IPS-18c (cell line): ENCODE measurements at regions not wholly inside any gene's neighbourhood (a gene's known extent, or its start where the extent isn't known, plus 50 kb on each side); places are given as distances from the start of the nearest gene placed in this dataset.
A peak's percentile ranks its signal among the peaks of the same experiment; 100 is the strongest.
"Not testable (repeated sequence)": the region's sequence is repeated elsewhere in the genome, so short reads cannot be mapped to it uniquely, and the experiment has no call there.

ENCODE experiments used
- H3K4me3 ChIP-seq: 2 replicates; pipeline ENCODE4 v1.7.0; 2013; ENCODE audit warnings: low read depth, mild to moderate bottlenecking, low read length, moderate library complexity; ENCODE audit not compliant: insufficient read depth
- H3K9me3 ChIP-seq: one replicate; pipeline ENCODE4 v1.6.1; 2013; ENCODE audit warnings: mild to moderate bottlenecking, low read length, moderate library complexity; ENCODE audit not compliant: control insufficient read depth, insufficient read depth

DNA sequence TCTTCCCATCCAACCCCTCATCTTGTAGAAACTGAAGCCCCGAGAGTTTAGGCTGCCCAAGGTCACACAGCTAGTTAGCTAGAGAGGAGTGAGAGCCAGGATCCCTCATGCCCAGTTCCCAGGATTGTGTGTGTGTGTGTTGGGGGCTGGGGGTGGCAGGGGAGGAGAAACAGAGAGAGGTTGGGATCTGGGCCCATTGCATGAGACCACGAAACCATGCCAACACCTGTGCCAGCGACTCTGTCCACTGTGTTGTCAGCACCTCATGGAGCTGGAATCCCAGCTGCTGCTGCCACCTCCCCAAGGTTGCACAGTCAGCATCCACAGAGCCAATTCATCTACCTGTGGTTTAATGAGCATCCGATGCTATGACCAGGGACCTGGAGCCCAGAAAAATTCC lies 115.4 kb upstream of the ZC3H12A start:
- no peaks in the 10 kb centered on the region for H3K9me3 ChIP-seq
- H3K4me3 ChIP-seq = no peak overlapping the region; the same call in 1 of the 2 replicates

DNA sequence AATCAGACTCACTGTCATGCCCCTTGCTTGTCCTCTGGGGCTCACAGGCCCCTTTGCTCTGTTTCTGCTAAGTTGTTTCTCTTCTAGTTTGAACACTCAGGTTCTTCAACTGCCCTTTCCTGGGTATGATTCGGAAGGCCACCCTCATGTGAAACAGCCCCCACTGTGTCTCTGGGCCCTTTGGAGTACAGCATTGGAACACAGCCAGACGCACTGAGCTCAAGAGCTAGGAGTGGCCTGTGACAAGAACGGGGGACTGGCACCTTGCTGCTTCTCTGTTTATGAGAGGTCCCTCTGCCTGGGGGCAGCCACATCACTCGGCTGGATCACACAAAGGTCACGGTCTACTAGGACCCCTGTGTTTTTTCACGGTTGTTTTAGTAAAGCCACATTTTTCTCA lies 114.4 kb upstream of the ZC3H12A start:
- Histone ChIP-seq H3K4me3 (no peak overlapping the region), H3K9me3 (no peaks in the 10 kb centered on the region)

DNA sequence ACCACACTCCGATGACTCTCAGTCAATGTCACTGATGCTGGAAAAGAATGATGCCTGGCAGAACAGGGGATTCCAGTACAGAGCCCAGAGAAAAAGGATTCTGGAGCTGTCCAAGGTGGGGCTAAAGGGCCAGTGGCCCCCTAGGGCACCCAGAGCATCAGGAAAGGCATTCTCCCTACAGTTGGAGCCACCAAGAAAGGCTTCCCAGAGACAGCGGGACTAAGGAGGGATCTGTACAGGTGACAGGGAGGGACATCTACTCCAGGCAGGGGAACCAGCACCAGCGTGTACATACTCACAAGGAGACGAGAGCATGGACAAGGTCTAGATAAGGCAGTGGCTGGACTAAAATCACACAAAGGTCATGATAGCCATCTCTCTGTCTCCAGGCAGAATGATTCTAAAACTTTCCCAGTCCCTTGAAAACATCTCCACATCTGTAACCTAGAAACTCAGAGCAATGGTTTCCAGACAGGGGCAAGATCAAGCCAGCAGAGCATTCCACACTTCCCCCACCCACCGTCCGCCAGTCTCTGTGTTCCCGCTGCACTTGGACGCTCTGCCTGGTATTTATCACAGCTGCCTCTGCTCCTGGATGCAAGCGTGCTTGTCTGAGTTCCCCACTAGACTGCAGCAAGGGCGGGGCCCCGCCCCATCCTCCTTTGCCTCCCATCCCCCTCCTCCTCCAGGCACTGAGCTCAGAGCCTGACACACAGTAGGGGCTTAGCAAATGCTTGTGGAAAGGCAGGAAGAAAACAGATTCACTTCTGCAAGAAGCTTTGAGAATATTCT lies 111.6 kb upstream of the ZC3H12A start:
- no peak overlapping the region; the same call in 1 of the 2 replicates for H3K4me3 ChIP-seq
- H3K9me3 ChIP-seq = no peaks in the 10 kb centered on the region

DNA sequence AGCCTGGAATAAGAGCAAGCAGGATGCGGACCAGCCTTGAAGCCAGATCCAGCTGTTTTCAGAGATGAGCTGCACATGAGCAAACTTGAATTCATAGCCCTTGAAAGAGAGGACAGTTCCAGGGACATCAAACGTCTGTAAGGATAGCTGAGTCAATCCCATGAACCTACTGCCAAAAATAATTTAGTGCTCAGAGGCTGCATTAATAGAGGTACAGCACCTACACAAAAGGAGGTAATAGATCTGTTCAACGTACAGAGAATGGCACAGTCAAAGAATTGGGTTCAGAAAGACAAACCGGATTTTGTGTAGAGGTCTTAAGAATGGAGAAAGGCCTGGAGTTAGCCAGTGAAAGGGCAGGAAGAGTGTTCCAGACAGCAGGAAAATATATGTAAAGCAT lies 110.8 kb upstream of the ZC3H12A start:
- Histone ChIP-seq H3K9me3 (peaks cover 2% of the 10 kb centered on the region), H3K4me3 (no peak overlapping the region)

DNA sequence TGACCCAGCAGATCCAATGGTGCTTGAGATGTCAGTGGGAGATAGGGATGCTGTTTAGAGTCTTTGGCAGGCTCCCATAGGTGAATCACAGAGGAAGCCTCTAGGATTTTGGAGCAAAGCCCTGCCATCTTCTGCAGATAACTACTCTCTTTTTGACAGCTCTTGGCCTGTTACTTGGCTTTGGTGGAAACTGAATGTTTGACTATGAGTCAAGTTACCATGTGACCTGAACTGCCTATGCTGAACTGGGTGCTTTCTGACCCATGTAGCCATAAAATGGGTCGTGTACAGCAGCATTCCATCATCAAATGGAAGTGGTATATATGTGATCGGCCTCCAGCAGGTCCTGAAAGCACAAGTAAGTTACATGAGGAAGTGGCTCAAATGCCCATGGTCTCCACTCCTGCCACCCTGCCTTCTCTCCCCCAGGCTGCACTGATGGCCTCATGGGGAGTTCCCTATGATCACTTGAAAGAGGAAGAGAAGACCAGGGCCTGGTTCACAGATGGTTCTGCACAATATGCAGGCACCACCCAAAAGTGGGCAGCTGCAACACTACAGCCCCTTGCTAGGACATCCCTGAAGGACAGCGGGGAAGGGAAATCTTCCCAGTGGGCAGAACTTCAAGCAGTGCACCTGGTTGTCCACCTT lies 105.6 kb upstream of the ZC3H12A start:
- H3K9me3 ChIP-seq, H3K4me3 ChIP-seq: not testable (repeated sequence)

DNA sequence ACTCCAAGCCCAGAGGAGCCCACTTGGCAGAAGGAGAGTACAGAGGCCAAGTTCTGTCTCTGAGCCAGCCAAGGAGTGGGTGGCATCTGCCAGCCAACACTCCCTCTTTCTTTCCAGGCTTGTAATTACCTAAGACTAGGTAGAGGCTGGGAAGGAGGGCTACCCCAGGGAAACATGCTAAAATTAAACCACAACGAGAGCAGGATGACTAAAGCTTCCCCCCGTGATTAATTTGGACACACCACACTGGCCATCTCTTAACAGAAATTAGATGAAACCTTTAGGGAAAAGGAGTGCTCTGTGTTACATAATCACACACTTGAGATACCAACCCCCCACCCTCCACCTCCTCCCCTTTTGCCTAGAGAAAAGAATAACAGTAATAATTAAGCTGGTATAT lies 102.1 kb upstream of the ZC3H12A start:
- H3K4me3 ChIP-seq = no peak overlapping the region
- H3K9me3 ChIP-seq = peaks cover 2% of the 10 kb centered on the region

DNA sequence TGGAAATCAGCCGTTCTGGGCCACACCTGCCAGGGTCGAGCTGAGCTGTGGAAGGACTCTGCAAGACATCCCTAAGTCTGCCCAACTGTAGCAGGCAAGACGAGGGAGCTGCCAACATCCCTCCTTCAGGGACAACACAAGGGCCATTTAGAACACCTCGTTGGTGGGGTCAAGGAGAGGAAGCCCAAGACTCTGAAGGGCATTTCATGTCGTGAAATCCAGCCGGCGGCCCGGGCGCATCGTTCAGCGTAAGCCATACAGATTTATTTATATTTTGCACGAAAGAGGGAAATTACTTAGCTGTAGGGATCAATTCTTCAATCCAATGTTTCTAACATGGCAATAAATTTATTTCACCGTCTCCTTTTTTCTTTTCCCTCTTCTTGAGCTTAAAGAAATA lies 101.7 kb upstream of the ZC3H12A start:
- peaks cover 2% of the 10 kb centered on the region for H3K9me3 ChIP-seq
- no peak overlapping the region for H3K4me3 ChIP-seq

DNA sequence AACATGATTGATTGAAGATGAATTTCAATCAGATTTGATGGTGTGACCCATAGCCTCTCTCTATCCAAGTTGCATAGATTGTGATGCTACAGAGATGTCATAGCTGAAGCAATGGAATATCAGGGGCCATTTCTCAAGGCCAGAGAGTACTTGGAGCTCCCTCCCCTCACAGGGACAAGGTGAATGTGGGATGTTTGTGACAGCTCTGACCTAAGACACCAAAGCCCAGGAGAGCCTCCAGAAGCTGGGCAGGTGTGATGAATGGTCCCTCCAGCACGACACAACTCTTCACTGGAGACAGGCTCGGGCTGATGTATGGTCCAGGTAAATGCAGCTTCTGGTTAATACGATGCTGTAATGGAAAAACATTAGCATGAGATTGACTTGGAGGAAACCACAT lies 101.0 kb upstream of the ZC3H12A start:
- H3K9me3 ChIP-seq = peaks cover 1% of the 10 kb centered on the region
- no peak overlapping the region for H3K4me3 ChIP-seq

DNA sequence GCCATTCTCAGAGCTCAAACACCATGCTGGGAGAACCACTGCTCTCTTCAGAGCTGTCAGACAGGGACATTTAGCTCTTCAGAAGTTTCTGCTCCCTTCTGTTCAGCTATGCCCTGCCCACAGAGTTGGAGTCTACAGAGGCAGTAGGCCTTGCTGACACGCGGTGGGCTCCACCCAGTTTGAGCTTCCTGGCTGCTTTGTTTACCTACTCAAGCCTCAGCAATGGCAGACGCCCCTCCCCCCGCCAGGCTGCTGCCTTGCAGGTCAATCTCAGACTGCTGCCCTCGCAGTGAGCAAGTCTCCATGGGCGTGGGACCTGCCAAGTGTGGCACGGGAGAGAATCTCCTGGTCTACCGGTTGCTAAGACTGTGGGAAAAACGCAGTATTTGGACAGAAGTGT lies 93.8 kb upstream of the ZC3H12A start:
- not testable (repeated sequence) for H3K4me3 ChIP-seq, H3K9me3 ChIP-seq

DNA sequence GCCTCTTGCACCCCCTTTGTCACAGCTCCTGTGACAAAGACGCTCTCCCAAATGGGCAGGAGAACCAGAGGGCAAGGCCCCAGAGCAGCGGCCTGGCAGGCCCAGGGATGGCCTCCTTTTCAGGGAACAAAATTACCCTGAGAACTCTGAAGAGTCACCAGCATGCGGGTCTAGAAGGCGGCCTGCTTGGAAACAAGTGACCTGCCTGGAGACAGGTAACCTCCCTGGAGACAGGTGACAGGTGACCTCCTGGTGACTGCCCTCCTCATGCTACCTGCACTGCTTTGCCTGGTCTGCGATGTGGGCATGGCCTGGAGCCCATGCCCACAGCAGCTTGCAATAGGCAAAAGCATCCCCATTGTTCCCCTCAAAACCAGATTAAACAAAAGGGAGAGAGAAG lies 86.5 kb upstream of the ZC3H12A start:
- Histone ChIP-seq H3K9me3 (no peaks in the 10 kb centered on the region), H3K4me3 (no peak overlapping the region)

DNA sequence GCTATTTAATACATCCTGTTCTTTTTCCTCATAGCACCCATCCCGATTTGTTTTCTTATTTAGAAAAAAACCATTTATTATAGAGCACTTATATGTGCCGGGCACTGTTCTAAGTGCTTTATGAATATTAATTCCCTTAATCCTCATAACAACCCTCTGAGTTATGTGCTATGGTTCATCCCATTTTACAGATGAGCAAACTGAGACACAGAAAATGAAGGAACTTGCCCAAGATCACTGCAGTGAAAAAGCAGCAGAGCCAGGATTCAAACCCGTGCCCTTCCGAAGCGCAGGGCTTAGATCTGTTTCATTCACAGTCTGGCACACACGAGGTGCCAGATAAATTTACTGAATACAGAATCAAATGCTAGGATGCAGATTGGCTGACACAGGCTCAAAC lies 85.1 kb upstream of the ZC3H12A start:
- Histone ChIP-seq H3K9me3 (no peaks in the 10 kb centered on the region), H3K4me3 (no peak overlapping the region)

DNA sequence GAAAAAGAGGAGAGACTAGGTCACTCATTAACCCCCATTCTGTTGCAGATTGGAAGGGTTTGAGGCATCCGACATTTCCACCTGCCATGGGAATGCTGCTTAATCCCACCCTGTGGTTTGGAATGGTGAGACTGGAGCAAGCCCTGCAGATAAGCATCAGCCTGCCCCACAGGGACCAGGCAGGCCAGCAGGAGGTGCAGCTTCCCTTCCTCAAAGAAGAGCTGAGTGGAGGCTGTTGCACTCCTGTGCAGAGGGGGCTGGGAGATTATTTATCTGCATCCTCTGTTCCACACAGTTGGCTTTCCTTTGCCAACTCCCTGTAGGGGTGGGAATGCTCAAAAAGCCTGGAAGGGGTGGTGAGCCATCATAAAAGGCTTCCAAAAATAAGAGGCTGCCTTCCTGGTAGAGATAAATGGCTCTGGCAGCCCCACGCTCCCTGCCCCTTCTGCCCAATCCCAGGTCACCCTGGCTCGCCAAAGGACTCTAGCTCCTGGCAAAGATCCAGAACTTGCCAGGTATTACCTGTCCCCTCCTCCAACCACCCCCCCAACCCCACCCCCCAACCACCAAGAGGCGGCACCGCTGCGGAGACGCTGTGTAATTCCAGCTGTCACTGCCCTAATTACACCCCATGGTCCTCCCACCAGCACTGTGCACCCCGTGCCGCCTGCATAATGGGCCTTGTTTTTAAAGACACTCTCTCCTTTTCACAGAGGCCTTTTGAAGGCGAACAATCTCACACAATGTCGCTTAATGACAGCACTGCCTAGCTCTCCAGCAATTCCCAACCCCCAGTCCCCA lies 83.0 kb upstream of the ZC3H12A start:
- peak overlapping the region; percentile 15; the same call in 1 of the 2 replicates for H3K4me3 ChIP-seq
- no peaks in the 10 kb centered on the region for H3K9me3 ChIP-seq

DNA sequence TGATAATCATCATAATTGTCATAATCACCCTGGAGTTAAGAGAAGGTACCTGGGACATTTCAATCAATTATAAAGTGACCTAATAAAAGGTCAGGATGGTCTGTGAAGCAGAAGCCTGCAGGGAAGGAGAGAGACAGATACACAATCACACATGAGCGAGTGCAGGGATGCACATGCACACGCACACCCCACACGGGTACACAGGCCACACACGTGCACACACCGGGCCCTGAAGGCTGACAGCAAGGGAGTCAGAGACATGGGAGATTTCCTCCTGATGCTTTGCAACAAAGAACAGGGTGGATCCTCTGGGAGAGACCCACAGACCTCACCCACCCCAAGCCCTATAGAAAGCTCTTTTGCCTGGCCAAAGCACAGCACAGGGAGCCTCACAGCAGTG lies 82.3 kb upstream of the ZC3H12A start:
- H3K4me3 ChIP-seq = no peak overlapping the region
- no peaks in the 10 kb centered on the region for H3K9me3 ChIP-seq

DNA sequence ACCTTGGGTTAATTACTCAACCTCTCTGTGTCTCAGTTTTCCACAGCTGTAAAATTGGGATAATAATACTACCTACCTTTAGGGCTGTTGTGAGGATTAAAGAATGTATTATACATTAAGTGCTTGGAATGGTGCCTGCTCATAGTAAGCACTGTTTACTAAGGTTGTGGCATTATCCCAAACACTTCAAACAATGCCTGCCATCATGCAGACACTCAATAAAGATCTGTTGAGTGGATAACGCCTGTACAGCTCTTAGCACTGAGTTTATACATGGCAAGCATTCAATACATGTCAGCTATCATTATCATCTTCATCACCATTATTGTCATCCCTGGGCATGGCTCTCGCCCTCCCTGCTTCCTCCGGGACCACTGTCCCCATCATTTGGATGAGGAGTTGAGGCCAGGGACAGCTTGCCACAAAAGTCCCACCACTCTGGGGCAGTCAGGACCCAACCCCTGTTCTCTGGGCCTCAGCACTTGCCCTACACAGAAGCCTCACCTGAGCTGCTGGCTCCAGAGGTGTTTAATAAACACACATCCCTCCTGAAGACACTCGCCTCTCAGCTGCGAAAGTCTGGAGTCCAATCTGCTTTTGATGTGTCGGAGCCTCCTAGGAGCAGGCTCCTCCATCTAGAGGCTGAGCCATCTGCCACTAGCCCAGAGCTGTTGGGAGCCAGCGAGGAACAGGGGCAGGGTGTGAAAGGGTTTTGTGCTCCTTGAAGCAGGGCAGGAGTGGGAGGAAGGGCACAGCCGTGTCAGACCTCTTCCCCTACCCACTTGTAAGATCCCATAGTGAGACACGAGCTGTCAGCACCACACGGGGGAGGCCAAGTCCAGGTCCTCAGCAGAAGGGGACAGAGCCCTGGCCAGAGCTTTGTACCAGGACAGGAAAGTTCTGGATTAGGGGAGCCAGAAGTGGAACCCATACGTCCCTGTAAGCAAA lies 80.9 kb upstream of the ZC3H12A start:
- H3K9me3 ChIP-seq = no peaks in the 10 kb centered on the region
- H3K4me3 ChIP-seq = no peak overlapping the region

DNA sequence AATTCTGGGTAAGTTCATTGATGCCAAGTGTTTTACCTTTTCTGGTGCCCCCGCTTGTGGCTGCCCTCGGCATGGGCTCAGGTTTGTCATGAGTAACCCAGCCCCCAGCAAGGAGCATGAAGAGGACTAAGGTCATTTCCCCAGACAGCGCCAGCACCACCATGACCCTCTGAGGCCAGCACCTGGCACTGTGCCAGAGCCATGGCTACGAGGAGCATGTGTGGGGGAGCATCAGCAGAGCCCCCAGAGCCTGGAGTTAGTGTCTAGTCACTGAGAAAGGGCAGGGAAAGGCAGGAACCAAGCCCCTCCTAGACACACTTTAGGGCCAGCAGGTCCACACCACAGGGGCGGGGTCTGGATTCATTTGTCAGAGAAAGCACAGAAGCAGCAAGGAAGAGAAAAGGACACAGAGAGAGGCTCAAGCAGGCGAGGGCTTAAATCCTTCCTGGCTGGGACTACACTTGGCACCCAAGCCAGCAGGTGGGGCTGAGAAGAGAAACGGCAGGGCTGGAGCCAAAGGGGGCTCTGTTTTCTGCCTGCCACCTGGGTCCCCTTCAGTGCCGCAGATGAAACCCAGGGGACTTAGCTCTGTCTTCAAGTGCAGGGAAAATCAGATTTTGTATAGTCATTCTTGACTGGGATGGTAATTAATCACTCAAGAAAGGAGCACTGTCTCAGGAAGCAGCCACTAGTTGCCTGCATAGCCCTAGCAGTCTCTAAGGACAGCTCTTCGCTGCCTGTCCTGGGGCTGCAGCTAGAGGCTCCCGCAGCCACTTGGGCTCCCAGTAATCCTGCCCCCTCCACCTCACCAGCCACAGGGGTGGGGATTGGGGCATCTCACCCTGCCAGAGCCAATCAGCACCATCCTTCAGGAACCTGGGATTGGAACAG lies 79.6 kb upstream of the ZC3H12A start:
- Histone ChIP-seq H3K4me3 (no peak overlapping the region), H3K9me3 (no peaks in the 10 kb centered on the region)

DNA sequence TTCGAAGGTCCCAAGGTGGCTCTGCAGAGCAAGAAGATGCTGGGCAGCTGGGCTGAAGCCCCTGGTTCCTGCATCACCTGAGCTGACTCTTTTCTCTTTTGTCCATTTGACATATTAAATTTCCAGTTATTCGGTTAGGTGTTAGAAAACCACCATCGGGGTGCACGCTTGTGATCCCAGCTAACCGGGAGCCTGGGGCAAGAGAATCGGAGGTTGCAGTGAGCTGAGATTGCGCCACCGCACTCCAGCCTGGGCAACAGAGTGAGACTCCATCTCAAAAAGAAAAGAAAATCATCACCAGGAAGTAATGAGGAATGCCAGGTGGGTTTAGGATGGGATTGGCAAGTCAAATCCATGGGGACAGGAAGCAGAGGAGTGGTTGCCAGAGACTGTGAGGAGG lies 76.3 kb upstream of the ZC3H12A start:
- Histone ChIP-seq H3K4me3 (no peak overlapping the region), H3K9me3 (no peaks in the 10 kb centered on the region)
